ES-I3 (cell line): ENCODE measurements at regions not wholly inside any gene's neighbourhood (a gene's known extent, or its start where the extent isn't known, plus 50 kb on each side); places are given as distances from the start of the nearest gene placed in this dataset.

ENCODE experiments used
- H3K36me3 ChIP-seq: 2 replicates; pipeline ENCODE4 v1.6.1; 2013; ENCODE audit warnings: mild to moderate bottlenecking, low read length, control low read depth, moderate library complexity; ENCODE audit not compliant: insufficient read depth
- H3K4me1 ChIP-seq: 2 replicates; pipeline ENCODE4 v1.6.1; 2013; ENCODE audit warnings: mild to moderate bottlenecking, control low read depth, low read length; ENCODE audit not compliant: insufficient read depth
- H3K9ac ChIP-seq: 2 replicates; pipeline ENCODE4 v1.6.1; 2013; ENCODE audit warnings: low read depth, mild to moderate bottlenecking, low read length, moderate library complexity
- H3K9me3 ChIP-seq: 2 replicates; pipeline ENCODE4 v1.6.1; 2013; ENCODE audit warnings: mild to moderate bottlenecking, low read length, moderate library complexity; ENCODE audit not compliant: control insufficient read depth, insufficient read depth

DNA sequence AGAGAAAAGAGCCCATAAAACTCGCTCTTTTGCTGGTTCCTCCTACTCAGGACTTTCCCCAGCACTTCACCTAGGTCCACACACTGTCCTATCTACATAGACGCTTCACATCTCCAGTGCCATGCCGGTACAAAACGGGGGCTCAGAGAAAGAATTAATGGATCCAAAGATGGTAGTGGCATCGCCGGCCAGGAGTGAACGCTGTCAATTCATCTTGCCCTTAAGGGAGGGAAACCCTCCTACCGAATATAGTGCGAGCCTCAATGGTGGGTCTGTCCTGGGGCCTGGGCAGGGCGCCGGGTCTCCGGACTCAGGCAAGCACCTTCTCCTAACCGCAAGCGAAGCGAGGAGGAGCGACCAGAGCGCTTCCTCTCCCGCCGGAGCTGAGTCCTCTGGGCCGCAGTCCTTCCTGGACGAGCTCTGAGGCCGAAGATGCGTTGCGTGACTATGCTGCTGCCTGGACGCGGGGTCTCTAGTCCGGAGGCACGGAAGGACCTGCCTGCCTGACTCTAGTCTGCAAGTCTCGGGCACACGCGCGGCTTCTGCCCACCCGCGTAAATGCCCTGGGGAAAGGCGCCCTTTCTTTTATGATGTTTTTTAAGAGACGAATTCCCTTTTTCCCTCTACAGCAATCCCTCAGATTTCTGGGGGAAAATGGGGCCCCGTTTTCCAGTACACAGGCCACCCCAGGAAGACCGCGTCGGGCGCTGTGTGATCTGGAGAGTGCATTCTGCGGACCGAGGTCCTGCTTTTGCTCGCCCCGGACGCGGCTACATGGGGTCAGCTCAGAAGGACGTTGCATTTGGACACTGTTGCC lies 100.1 kb upstream of the PRDM1 start:
- Histone ChIP-seq H3K4me1 (peaks cover 8% of the 10 kb centered on the region; the same call in 1 of the 2 replicates), H3K9ac (peak overlapping the region; percentile 34; the same call in 1 of the 2 replicates), H3K9me3 (no peaks in the 10 kb centered on the region), H3K36me3 (no peaks in the 10 kb centered on the region)

GRCh38 chr6:105985098-105985815 lies 100.9 kb upstream of the PRDM1 start:
- H3K9ac ChIP-seq = peak overlapping the region; percentile 34; the same call in 1 of the 2 replicates
- H3K9me3 ChIP-seq = no peaks in the 10 kb centered on the region
- peaks cover 7% of the 10 kb centered on the region; the same call in 1 of the 2 replicates for H3K4me1 ChIP-seq
- no peaks in the 10 kb centered on the region for H3K36me3 ChIP-seq

GRCh38 chr6:105983763-105984162 lies 102.4 kb upstream of the PRDM1 start:
- no peaks in the 10 kb centered on the region for H3K9me3 ChIP-seq
- no peaks in the 10 kb centered on the region for H3K36me3 ChIP-seq
- H3K9ac ChIP-seq = no peak overlapping the region
- no peaks in the 10 kb centered on the region for H3K4me1 ChIP-seq

- Histone ChIP-seq H3K4me1 (no peaks in the 10 kb centered on the region), H3K36me3 (no peaks in the 10 kb centered on the region), H3K9ac (no peak overlapping the region), H3K9me3 (no peaks in the 10 kb centered on the region)
These were observed 103.2 kb upstream of the PRDM1 start for GRCh38 chr6:105982761-105983540.

DNA sequence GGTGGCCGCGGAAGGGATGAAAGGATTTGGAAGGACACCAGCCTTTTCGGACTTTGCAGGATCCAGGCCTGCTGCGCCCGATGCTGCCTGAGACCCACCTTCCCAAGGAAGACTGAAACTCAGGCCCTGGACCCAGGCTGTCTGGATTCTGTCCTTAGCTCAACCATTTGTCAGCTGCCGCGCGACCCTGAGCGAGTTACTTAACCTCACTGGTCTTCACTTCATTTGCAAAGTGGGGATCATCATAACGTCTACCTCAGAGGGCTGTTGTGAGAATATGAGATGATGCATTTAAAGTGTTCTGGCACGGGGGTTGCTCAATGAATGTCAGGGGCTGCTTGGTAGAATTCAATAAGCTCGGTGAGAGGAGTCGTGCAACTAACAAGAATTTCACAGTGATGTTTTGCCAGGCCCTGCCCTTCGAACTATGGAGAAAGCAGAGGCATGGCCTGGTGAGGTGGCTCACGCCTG lies 104.2 kb upstream of the PRDM1 start:
- H3K36me3 ChIP-seq = no peaks in the 10 kb centered on the region
- H3K9me3 ChIP-seq = no peaks in the 10 kb centered on the region
- H3K9ac ChIP-seq = peak overlapping the region; percentile 56; the same call in 1 of the 2 replicates
- no peaks in the 10 kb centered on the region for H3K4me1 ChIP-seq

- Histone ChIP-seq H3K36me3 (no peaks in the 10 kb centered on the region), H3K4me1 (no peaks in the 10 kb centered on the region), H3K9ac (peak overlapping the region; percentile 56; the same call in 1 of the 2 replicates), H3K9me3 (no peaks in the 10 kb centered on the region)
These were observed 104.9 kb upstream of the PRDM1 start for GRCh38 chr6:105981002-105981887.

GRCh38 chr6:105978974-105979373 lies 107.2 kb upstream of the PRDM1 start:
- no peak overlapping the region for H3K9ac ChIP-seq
- H3K4me1 ChIP-seq = no peaks in the 10 kb centered on the region
- no peaks in the 10 kb centered on the region for H3K36me3 ChIP-seq
- no peaks in the 10 kb centered on the region for H3K9me3 ChIP-seq

DNA sequence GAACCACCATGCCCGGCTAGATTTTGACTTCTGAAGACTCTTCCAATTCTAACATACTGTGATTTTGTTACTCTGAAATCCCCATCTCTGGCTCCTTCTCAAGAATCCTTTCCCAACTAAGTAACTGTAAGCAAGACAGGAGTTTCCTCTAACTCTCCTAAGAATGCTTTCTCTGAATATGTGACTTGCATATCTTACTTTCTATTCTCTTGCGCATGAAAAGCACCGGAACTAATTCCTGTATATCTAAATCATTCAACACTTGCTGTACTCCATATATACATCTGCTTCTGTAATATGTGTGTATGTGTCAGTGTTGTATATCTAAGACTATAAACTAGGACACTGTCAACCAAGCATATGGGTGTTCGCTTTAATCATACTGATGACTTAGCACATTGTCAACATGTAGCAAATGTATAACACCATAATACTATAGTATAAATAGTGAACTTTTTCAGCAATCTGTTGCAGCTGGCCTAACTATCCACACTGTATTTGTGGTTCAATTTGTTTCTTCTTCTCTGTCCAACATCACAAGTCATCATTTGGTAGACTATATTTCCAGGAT lies 108.1 kb upstream of the PRDM1 start:
- no peak overlapping the region for H3K9ac ChIP-seq
- H3K36me3 ChIP-seq = no peaks in the 10 kb centered on the region
- H3K9me3 ChIP-seq = no peaks in the 10 kb centered on the region
- H3K4me1 ChIP-seq = no peaks in the 10 kb centered on the region

DNA sequence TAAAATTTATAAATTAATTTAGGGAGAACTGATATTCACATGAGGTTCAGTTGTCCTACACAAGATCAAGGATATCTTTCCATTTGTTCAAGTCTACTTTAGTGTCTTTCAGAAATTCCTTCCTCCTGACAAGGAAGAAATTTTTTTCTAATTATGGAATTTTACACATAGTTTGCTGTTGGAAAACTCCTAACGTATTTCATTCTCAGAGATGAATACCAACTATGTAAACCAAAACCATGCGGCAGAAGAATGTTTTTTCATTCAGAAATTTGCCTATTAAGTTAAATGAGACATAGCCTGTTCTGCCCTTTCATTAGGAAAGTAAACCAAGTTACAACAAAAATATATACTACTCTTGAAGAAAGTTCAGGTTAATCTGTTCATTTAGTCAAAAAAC lies 111.2 kb upstream of the PRDM1 start:
- Histone ChIP-seq H3K9me3 (peaks cover 4% of the 10 kb centered on the region; the same call in 1 of the 2 replicates), H3K36me3 (no peaks in the 10 kb centered on the region), H3K9ac (no peak overlapping the region), H3K4me1 (no peaks in the 10 kb centered on the region)

GRCh38 chr6:105972440-105972839 lies 113.7 kb upstream of the PRDM1 start:
- peaks cover 4% of the 10 kb centered on the region; the same call in 1 of the 2 replicates for H3K9me3 ChIP-seq
- no peak overlapping the region for H3K9ac ChIP-seq
- no peaks in the 10 kb centered on the region for H3K36me3 ChIP-seq
- H3K4me1 ChIP-seq = no peaks in the 10 kb centered on the region

DNA sequence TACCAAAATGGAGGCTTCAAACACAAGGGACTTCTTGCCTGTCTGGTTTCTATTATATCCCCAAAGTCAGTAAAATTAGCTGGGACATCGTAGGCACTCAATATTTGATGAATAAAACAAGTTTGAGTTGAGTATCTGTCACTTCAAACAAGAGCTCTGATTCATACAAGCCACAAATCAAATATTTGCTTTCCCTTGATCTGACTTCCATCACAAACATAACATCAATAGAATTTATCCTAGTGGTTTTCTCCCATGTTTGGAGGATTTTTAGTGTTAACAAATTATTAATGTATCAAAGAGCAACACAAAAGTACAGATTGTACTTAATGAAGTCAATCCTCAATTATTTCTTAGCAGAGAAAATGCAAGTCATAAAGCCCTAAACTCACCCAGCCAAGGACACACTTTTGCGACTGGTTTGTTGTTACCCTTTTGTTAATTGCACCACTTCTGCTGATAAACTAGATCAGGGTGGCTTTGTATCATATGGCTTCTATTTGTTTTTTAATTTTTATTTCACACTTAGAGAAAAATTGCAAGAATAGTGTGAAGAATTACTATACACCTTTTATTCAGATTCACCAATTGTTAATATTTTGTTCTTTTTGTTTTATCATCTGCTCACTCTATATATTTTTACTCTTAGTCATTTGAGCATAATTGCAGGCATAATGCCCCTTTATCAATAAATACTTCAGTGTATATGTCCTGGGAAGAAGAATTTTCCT lies 117.4 kb upstream of the PRDM1 start:
- Histone ChIP-seq H3K9me3 (peaks cover 4% of the 10 kb centered on the region; the same call in 1 of the 2 replicates), H3K4me1 (no peaks in the 10 kb centered on the region), H3K9ac (no peak overlapping the region), H3K36me3 (no peaks in the 10 kb centered on the region)

- Histone ChIP-seq H3K9ac (no peak overlapping the region), H3K9me3 (peaks cover 4% of the 10 kb centered on the region; the same call in 1 of the 2 replicates), H3K4me1 (no peaks in the 10 kb centered on the region)
These were observed 118.1 kb upstream of the PRDM1 start for GRCh38 chr6:105967917-105968602.

More at GRCh38 chr6:105967917-105968602, 118.1 kb upstream of the PRDM1 start:
- H3K36me3 ChIP-seq = no peaks in the 10 kb centered on the region
